H7 (cell line): ENCODE measurements at regions not wholly inside any gene's neighbourhood (a gene's known extent, or its start where the extent isn't known, plus 50 kb on each side); places are given as distances from the start of the nearest gene placed in this dataset.
"Not testable (repeated sequence)": the region's sequence is repeated elsewhere in the genome, so short reads cannot be mapped to it uniquely, and the experiment has no call there.

Source experiments
- DNase-seq: peaks from one replicate; pipeline ENCODE4 v3.0.0; 2012
- H3K27me3 ChIP-seq: 2 replicates; pipeline ENCODE4 v1.6.0; 2011; ENCODE audit warnings: mild to moderate bottlenecking, low read length; ENCODE audit not compliant: control insufficient read depth, insufficient read depth
- H3K36me3 ChIP-seq: replicated peaks from 2 replicates; pipeline ENCODE4 v1.5.1; 2011; ENCODE audit warnings: low read length; ENCODE audit not compliant: control insufficient read depth, insufficient read depth
- H3K4me3 ChIP-seq: 2 replicates; pipeline ENCODE4 v1.5.1; 2011; ENCODE audit warnings: low read depth, mild to moderate bottlenecking, control low read depth, low read length, moderate library complexity; ENCODE audit not compliant: insufficient read depth

DNA sequence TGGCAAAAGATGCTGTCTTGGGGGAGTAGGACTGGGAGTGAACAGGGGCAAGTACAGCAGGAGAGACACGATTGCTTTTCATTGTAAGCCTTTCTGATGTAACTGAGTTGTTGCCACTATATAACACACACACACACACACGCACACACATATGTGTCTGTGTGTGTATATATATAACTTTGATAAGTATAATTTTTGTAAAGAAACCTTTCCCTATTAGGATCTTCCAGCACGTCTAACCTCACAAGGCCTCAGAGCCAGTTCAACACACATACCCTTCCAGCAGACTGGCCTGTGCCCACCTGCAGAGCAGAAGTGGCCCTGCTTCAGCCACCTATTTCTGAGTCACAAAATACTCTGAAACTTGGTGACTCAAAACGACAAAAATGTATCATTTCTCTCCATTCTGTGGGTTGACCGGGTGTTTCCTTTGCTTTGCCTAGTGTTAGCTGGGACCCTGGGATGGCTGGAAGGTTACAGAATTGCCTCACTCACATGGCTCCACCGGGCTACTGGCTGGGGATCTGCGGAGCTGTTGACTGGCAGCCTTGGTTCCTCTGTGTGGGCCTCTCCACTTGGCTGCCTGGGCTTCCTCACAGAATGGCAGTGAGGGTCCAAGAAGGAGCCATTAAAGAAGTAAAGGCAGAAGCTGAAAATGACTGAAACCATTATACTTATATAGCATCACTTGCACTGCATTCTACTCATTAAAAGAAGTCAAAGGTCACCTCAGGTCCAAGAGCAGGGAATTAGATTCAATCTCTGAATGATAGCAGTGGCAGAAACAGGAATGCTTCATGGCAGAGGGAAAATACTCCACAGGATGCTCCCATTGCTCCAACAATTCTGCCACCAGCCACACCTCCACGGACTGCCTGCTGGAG, 126.4 kb downstream of the BANF2 start:
- Histone ChIP-seq H3K36me3 (no peaks in the 10 kb centered on the region), H3K27me3 (no peaks in the 10 kb centered on the region), H3K4me3 (no peak overlapping the region)
- DNase-seq, result no peak

DNA sequence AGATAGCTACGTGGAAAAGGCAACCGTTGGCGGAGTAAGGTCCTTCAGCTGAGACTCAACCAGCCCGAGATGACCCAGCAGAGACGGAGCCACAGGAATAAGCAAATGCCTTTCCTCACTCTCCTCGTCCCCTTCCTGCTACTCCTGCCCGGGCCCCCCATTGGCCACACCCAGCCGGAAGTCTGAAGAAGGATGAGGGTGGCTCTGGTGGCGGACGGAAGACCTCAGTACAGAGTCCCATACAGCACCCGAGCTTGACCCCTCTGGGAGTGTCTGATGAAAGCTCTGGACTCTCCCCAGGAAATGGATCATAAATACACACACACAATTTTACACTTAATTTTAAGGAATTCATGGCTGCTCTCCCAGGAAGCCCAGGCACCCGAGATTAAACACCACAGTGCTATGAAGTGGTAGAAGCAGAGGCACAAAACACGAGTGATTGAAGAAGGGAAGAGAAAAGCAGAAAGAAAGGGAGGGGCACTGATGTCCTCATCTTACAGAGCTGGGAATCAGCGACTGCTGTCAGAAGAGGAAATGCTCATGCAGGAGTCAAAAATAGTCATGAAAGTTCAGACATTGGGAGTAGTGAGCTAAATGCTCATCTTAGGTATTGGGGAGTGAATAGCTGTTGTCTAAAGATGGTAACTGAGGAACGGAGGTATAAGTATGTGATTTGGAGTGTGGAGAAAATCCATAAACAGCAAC, 125.6 kb downstream of the BANF2 start:
- H3K4me3 ChIP-seq, result no peak overlapping the region
- no peaks in the 10 kb centered on the region for H3K36me3 ChIP-seq
- H3K27me3 ChIP-seq, result no peaks in the 10 kb centered on the region
- DNase-seq, result no peak

DNA sequence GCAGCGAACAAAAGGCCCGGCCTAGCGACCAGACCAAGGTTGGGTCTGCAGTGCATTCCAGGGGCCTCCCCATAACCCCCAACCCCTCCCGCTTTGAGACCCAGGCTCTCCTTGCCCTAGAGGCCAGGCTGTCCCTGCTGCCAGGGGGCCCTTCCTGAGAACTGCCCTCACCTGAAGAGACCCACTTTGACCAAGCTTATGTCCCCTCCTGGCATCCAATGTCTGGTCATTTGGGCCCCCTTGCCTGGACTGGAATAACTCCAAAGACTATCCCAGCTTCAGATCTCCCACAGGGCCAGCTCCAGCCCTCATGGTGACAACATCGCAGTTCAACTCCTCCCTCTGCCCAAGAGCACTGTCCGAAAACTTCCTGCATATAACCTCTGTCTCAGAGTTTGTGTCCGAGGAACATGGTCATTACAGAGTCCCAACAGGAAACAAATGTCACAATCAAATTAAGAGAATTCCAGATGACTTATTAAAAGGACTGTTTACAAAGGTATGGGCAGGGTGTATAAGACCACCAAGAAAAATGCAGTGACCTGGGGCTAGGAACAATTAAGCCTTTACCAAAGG, 125.0 kb downstream of the BANF2 start:
- Histone ChIP-seq H3K27me3 (no peaks in the 10 kb centered on the region), H3K4me3 (no peak overlapping the region), H3K36me3 (no peaks in the 10 kb centered on the region)
- no peak for DNase-seq

DNA sequence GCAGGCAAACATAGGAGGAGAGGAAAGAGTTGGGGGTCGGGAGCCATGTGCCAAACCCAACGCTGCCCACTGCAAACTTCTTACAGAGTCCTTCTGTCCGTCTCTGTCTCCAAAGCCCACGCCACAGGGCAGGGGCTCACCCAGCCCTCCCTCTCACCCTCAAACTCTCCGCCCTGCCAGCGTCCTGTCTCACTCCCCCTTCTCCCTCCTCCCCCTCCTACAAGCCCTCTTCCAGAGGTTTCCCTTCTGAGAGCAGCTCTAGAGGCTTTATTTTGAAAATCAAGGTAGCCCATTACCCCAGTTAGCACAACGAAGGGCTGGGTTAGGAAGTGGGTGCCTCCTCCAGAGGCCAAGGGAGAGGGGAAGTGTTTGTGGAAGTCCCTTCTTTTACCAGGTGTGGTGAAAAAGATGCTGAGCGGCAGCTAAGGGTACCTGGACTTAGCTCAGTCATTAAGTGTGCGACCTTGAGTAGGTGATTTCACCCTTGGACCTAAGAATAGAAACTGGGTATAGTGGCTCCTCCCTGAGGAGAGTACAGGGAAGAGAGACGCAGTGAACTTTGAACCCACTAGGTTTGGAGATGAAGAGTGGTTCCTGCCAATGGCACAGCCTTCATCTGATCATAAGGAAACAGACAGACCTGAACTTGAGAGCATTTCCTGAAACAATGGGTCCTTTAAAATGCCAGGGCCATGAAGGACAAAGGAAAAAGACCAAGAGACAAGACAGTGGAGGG, 123.8 kb downstream of the BANF2 start:
- Histone ChIP-seq H3K36me3 (no peaks in the 10 kb centered on the region), H3K4me3 (no peak overlapping the region), H3K27me3 (no peaks in the 10 kb centered on the region)
- peak; percentile 69 for DNase-seq

DNA sequence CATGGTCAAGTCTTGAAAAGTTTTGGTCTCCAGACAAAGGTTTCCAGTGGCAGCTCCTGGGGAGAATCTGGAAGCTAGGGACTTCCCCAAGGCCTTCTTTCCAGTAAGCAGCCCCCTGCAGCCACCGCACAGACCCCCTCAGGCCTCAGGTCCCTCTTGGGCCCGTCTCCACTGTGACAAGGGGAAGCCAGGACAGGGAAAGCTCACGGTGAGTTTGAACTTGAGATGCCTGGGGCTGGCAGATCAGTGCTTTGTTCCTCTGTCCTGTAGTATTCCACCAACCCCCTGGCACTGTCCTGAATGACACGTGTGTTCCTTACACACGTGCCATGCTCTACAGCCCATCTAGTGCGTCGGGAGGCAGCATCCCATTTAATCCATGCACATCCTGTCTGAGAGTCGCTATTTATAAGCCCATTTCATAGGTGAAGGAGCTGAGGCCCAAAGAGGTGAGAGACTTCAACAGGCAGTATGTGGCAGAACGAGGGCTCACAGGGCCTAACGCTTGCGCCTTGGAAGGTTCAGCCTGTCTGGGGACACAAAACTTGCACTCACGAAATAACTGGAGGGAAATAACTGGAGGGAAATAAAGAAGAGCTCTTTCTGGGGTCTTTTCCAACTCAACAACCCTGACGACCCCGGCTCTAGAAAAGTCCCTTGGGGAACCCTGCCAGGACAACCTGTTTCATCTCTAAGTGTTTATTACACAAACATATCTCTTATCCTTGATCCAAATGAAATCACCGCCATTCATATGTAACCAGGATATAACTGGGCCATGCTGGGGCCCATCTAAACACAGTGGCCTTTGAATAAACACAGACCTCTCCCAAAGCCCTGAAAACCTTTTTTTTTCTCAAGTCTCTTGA, 123.0 kb downstream of the BANF2 start:
- no peak for DNase-seq
- H3K4me3 ChIP-seq, result no peak overlapping the region
- H3K36me3 ChIP-seq, result no peaks in the 10 kb centered on the region
- no peaks in the 10 kb centered on the region for H3K27me3 ChIP-seq

DNA sequence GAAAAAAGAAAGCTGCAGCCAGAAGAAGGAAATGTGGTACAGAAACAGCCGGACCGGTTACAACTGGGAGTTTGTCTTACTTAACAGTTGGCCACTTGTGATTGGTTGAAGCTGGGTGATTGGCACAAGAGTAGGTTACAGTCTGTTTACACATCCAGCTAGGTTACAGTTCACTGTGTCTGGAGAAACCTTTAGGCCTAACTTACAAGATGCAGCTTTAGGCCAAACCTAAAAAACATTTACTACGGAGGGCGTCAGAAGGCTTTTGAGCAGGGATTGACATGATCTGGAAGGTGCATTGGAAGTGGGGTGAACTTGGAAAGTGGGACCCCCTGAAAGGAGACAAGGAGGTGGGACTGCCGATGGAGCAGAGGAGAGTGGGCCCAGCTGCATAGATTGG, 122.3 kb downstream of the BANF2 start:
- Histone ChIP-seq H3K4me3 (no peak overlapping the region), H3K36me3 (no peaks in the 10 kb centered on the region), H3K27me3 (no peaks in the 10 kb centered on the region)
- no peak for DNase-seq

DNA sequence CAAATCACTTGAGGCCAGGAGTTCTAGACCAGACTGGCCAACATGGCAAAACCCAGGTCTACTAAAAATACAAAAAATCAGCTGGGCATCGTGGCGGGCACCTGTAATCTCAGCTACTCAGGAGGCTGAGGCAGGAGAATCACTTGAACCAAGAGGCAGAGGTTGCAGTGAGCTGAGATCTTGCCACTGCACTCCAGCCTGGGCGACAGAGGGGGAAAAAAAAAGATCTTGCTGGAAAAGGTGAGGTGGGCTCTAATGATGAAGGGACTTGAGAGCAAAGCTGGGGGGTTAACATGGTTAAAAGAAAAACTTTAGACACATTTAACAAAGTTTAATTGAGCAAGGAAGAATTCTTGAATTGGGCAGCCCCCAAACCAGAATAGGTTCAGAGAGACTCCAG, 121.8 kb downstream of the BANF2 start:
- H3K4me3 ChIP-seq, H3K27me3 ChIP-seq, DNase-seq, H3K36me3 ChIP-seq: not testable (repeated sequence)

DNA sequence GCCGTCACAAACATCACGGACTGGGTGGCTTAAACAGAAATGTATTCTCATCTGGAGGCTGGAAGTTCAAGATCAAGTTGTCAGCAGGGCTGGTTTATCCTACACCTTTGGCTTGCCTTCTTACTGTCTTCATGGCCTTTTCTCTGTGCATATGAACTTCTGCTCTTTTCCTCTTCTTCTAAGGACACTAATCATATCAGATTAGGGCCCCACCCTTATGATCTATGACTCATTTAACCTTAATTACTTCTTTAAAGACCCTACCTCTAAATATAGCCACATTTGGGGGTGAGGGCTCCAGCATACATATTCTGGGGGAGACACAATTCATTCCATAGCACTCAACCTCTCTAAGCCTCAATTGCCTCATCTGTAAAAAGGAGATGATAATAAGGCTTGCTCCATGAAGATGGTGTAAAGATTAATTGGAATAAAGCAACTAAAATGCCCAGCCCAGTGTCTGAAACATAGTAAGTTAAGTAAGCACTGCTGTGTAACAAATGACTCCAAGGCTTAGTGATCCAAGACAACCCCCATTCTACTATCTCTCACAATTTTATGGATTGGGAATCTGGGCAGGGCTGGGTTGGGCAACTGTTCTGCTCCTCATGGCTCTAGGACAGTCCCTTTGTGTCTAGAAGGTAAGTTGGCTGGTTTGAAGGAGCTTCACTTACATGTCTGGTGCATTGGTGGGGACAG, 119.8 kb downstream of the BANF2 start:
- Histone ChIP-seq H3K27me3 (no peaks in the 10 kb centered on the region), H3K36me3 (no peaks in the 10 kb centered on the region), H3K4me3 (no peak overlapping the region)
- no peak for DNase-seq

DNA sequence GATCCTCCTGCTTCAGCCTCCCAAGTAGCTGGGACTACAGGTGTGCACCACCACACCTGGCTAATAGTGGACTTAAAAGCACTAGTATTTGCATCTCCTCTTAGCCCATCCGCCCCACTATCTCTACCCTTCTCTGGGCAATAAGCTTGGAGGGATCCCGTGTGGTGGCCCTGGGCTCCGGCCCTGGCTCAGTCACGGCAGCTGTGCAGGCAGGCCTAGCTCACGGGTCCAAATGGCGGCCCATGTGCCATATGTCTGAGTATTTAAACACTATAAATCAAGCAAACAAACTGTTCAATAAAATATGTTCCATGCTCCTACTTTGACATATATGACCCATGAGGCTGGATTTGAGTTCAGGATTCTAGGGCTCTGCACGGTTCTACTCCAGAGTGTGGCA, 118.4 kb downstream of the BANF2 start:
- DNase-seq, result no peak
- Histone ChIP-seq H3K4me3 (no peak overlapping the region), H3K36me3 (no peaks in the 10 kb centered on the region)

DNA sequence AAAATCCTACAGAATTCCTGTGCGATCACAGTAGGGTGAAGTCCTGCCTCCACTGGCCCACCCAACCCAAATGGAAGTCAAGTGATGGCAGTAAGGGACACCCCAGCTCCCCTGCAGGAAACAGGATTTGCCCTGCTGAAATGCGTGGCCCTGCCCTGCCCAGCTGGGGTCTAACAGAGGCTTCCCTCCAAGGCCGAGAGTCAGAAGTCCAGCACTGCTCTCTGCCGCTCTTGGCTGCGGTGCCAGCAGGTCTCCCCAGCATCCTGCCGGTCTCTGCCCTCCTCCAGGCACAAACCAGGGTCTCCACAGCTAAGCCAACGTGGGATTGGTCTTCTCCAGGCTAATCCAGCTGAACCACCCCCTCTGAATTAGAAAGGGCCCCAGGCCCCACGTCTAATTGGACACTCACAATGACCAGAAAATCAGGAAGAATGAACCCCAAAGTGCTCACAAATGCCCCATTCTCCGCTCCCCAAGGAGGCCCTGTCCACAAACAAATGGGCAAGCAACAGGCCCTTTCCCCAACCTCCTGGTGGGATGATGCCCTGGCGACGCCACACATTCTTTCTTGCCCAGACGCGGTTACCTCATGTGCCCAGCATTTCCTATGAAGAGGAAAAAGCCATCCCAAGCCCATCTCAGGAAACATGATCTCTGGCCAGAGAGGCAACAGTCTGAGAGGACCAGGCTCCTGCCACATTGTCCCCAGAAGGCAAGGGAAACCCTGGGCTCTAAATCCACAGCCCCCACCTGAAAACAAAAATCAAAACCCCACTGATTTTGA, 117.2 kb downstream of the BANF2 start:
- Histone ChIP-seq H3K27me3 (no peaks in the 10 kb centered on the region), H3K36me3 (no peaks in the 10 kb centered on the region), H3K4me3 (no peak overlapping the region)
- no peak for DNase-seq

More for the DNA sequence above, 118.4 kb downstream of the BANF2 start:
- no peaks in the 10 kb centered on the region for H3K27me3 ChIP-seq

DNA sequence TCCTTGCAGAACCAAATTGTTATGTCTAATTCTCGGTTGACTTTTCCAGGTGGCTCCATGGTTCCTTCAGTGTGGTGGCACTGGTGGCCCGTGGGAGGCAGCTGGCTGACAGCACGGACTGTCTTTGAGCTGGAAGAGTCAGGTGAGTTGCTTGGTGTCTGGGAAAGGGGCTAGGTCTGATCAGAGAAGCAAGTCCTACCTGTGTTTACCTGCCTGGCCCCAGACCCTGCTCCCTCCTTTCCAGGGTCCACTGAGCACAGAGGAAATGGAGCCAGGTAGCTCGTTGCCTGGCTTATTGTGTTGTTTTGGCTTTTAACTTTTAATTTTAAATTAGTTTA, 111.8 kb downstream of the BANF2 start:
- no peaks in the 10 kb centered on the region for H3K36me3 ChIP-seq
- no peak overlapping the region for H3K4me3 ChIP-seq
- no peaks in the 10 kb centered on the region for H3K27me3 ChIP-seq
- no peak for DNase-seq

DNA sequence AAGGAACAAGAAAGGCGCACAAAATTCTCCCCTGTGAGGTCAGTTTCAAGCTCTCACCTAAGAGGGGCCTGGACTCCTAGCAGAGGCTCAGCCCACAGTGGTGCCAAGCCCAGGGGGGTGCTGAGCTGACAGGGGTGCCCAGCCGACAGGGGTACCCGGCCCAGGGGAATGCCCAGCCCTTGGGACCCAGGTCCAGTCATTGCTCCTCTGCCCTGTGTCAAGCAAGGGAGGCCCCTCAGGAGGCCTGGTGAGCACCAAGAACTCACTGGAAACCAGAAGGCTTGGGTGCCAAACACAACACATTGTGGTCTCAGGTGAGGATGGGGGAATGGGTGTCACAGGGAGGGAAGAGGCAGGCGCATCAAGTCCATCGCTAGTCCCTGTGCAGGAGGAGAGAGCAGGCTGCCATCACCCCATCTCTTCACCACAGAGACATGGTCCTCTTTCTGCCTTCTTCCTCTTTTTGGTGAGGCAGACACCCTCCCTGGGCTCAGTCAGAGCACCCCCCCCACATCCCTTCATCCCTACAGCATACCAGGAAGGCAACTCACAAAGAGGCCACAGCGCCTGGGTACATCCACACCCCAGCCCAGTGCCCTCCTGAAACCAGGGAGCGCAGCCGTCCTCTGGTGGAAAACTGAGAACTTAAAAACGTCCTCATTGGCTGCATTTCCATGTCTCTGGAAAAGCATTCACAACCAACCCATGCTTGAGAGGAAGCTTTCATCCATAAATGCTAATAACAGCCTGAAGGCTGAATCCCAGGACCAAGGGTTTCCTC, 111.3 kb downstream of the BANF2 start:
- H3K4me3 ChIP-seq, result no peak overlapping the region
- DNase-seq, result no peak

More for the DNA sequence above, 111.3 kb downstream of the BANF2 start:
- H3K36me3 ChIP-seq, result no peaks in the 10 kb centered on the region
- H3K27me3 ChIP-seq, result no peaks in the 10 kb centered on the region
